ENCODE measurements at regions not wholly inside any gene's neighbourhood (a gene's known extent, or its start where the extent isn't known, plus 50 kb on each side); places are given as distances from the start of the nearest gene placed in this dataset.

DNA sequence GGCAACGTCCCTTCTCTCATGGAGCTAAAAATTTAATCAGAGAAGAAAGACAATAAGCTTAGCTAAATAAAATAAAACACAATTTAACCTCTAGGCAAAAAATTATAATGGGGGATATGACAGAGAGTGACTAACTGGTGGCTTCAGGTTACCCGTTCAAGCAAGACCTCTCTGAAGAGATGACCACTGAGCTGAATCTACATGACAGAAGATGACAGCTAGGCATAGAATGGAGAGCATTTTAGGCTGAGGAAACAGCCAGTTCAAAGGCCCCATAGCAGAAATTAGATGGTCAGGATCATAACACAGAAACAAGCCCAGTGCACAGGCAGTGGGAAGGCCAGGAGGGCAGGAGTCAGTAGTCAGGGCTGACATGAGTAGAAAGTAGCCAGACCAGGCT, 1094.3 kb downstream of the VRK1 start:
- TF ChIP-seq, protein P1, sequence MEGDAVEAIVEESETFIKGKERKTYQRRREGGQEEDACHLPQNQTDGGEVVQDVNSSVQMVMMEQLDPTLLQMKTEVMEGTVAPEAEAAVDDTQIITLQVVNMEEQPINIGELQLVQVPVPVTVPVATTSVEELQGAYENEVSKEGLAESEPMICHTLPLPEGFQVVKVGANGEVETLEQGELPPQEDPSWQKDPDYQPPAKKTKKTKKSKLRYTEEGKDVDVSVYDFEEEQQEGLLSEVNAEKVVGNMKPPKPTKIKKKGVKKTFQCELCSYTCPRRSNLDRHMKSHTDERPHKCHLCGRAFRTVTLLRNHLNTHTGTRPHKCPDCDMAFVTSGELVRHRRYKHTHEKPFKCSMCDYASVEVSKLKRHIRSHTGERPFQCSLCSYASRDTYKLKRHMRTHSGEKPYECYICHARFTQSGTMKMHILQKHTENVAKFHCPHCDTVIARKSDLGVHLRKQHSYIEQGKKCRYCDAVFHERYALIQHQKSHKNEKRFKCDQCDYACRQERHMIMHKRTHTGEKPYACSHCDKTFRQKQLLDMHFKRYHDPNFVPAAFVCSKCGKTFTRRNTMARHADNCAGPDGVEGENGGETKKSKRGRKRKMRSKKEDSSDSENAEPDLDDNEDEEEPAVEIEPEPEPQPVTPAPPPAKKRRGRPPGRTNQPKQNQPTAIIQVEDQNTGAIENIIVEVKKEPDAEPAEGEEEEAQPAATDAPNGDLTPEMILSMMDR (IDR thresholded peaks at IDR 0.05; ENCODE audit: insufficient read depth, low read length), result no peak
- TF ChIP-seq REST (IDR thresholded peaks at IDR 0.05; ENCODE audit: insufficient replicate concordance, low read depth), result no peak
- no peak for TF ChIP-seq POLR2AphosphoS5 (IDR thresholded peaks at IDR 0.05; ENCODE audit: low read depth)
- TF ChIP-seq GABPA (IDR thresholded peaks at IDR 0.05; ENCODE audit: low read depth), result no peak
- TF ChIP-seq SPI1 (IDR thresholded peaks at IDR 0.05; ENCODE audit: borderline replicate concordance, low read depth), result no peak
- Histone ChIP-seq H3K27me3 (ENCODE audit: insufficient read depth, poor library complexity, severe bottlenecking) (no peaks in the 10 kb centered on the region), H3K27ac (replicated peaks) (no peak overlapping the region), H3K4me3 (replicated peaks; ENCODE audit: insufficient read depth, low read length) (no peak overlapping the region)
- DNase-seq (ENCODE audit: low read depth in 1 of 2, low spot score in 1 of 2), result no peak

- no peak for DNase-seq (ENCODE audit: low read depth in 1 of 2, low spot score in 1 of 2)
- Histone ChIP-seq H3K27me3 (ENCODE audit: insufficient read depth, poor library complexity, severe bottlenecking) (no peaks in the 10 kb centered on the region), H3K4me3 (replicated peaks; ENCODE audit: insufficient read depth, low read length) (no peak overlapping the region), H3K27ac (replicated peaks) (no peak overlapping the region)
- TF ChIP-seq SPI1 (IDR thresholded peaks at IDR 0.05; ENCODE audit: borderline replicate concordance, low read depth) (no peak), POLR2AphosphoS5 (IDR thresholded peaks at IDR 0.05; ENCODE audit: low read depth) (no peak), GABPA (IDR thresholded peaks at IDR 0.05; ENCODE audit: low read depth) (no peak), REST (IDR thresholded peaks at IDR 0.05; ENCODE audit: insufficient replicate concordance, low read depth) (no peak)
- TF ChIP-seq, protein P1 (IDR thresholded peaks at IDR 0.05; ENCODE audit: insufficient read depth, low read length), result no peak
Measured at GRCh38 chr14:97894552-97894951, 1097.4 kb downstream of the VRK1 start.

DNA sequence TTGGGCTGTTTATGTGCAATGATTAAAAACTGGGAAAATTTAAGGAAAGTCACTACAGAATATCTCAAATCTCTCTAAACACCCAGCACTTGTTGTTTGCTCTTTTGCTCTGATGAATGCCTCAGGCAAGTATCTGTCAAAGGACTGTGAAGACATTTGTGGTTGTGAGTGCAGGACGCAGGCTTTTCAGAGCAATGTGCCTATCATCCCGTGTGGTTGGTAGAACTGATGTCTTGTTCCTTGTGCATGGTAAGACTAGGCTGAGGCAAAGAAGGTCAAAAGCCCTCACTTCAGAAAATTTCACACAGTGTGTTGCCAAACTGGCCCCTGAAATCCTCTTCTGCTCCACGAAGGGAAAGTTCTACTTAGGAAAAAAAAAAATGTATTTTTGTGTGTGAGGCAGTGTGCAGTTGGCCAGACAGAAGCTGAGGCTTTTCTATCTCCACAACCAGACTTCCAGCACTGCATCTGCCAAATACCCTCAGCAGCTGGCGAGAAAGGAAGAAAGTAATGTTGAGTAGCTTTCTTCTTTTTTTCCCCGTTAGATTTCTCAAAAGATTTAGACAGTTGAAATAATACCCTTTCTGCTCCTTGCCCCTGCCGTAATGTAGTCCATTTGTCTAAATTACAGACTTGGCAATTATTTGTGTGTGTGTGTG, 1103.1 kb downstream of the VRK1 start:
- no peaks in the 10 kb centered on the region for H3K27me3 ChIP-seq (ENCODE audit: insufficient read depth, poor library complexity, severe bottlenecking)
- no peak for DNase-seq (ENCODE audit: low read depth in 1 of 2, low spot score in 1 of 2)
- H3K4me3 ChIP-seq (replicated peaks; ENCODE audit: insufficient read depth, low read length), result no peak overlapping the region
- TF ChIP-seq SPI1 (IDR thresholded peaks at IDR 0.05; ENCODE audit: borderline replicate concordance, low read depth) (no peak), REST (IDR thresholded peaks at IDR 0.05; ENCODE audit: insufficient replicate concordance, low read depth) (no peak), POLR2AphosphoS5 (IDR thresholded peaks at IDR 0.05; ENCODE audit: low read depth) (no peak), GABPA (IDR thresholded peaks at IDR 0.05; ENCODE audit: low read depth) (no peak)
- TF ChIP-seq, protein P1 (IDR thresholded peaks at IDR 0.05; ENCODE audit: insufficient read depth, low read length), result no peak
- H3K27ac ChIP-seq (replicated peaks), result no peak overlapping the region
